K562 (cell line): ENCODE measurements at regions not wholly inside any gene's neighbourhood (a gene's known extent, or its start where the extent isn't known, plus 50 kb on each side); places are given as distances from the start of the nearest gene placed in this dataset.

Experiments
- KLF10 ChIP-seq: fragments of 250-450 bp; sonication (Bioruptor Pico); IDR thresholded peaks from 2 replicates; pipeline ENCODE4 v1.6.1; 2021; ENCODE audit warnings: matching md5 sums
- MTA1 ChIP-seq: fragments of 450-650 bp; IDR thresholded peaks from 2 replicates; pipeline ENCODE4 v1.6.1; 2017; ENCODE audit warnings: borderline replicate concordance
- MTA2 ChIP-seq: fragments of 450-650 bp; IDR thresholded peaks from 2 replicates; pipeline ENCODE4 v1.6.1; 2016; ENCODE audit warnings: low read depth
- NFATC3 ChIP-seq: fragments of 450-650 bp; IDR thresholded peaks from 2 replicates; pipeline ENCODE4 v1.6.1; 2017; ENCODE audit warnings: mild to moderate bottlenecking
- PCBP2 ChIP-seq: fragments of 200-400 bp; formaldehyde crosslinking; IDR thresholded peaks from 2 replicates; pipeline ENCODE4 v1.6.1; 2018; ENCODE audit warnings: low read length, low read depth, mild to moderate bottlenecking, moderate library complexity; ENCODE audit not compliant: poor library complexity, severe bottlenecking
- PRPF4 ChIP-seq: fragments of 200-400 bp; formaldehyde crosslinking; IDR thresholded peaks from one replicate; pipeline ENCODE4 v1.6.1; 2017; ENCODE audit warnings: low read length, low read depth, mild to moderate bottlenecking; ENCODE audit not compliant: insufficient read depth, poor library complexity, severe bottlenecking
- STAG1 ChIP-seq: sonication (generic); formaldehyde crosslinking; IDR thresholded peaks from 2 replicates; pipeline ENCODE4 v1.5.0; 2020; ENCODE audit warnings: missing genetic modification reagents, borderline replicate concordance
- ZFP1 ChIP-seq: fragments of 450-650 bp; formaldehyde crosslinking; IDR thresholded peaks from 2 replicates; pipeline ENCODE4 v1.4.0; 2020; ENCODE audit warnings: mild to moderate bottlenecking, mixed read lengths
- ZHX1 ChIP-seq: fragments of 150-350 bp; conservative IDR thresholded peaks from 2 replicates; pipeline ENCODE4 v1.6.1; 2014; ENCODE audit warnings: low read length
- ZNF609 ChIP-seq: sonication (generic); formaldehyde crosslinking; IDR thresholded peaks from 2 replicates; pipeline ENCODE4 v1.8.1; 2023; ENCODE audit warnings: missing genetic modification reagents, mild to moderate bottlenecking, borderline replicate concordance

- TF ChIP-seq ZNF609 (CRISPR knock-in tag) (no peak), PCBP2 (no peak), ZFP1 (no peak), MTA2 (no peak), NFATC3 (no peak), MTA1 (no peak), STAG1 (no peak), KLF10 (no peak), PRPF4 (no peak), ZHX1 (no peak)
Measured at GRCh38 chr7:17700138-17700537, 240.2 kb downstream of the SNX13 start (continued).
